ENCODE measurements at regions not wholly inside any gene's neighbourhood (a gene's known extent, or its start where the extent isn't known, plus 50 kb on each side); places are given as distances from the start of the nearest gene placed in this dataset.

- intact Hi-C loops (cut with DNase I; ENCODE audit: low total_unique reads) = no loop called here
- Histone ChIP-seq H3K4me3 (no peak overlapping the region), H3K27ac (no peak overlapping the region), H3K27me3 (replicated peaks in 1 of 7) (no peaks in the 10 kb centered on the region), H3K9me3 (peaks cover 0 to 6% (median 0%) of the 10 kb centered on the region in 8 donors), H3K36me3 (no peaks in the 10 kb centered on the region), H3K4me1 (no peaks in the 10 kb centered on the region)
- TF ChIP-seq POLR2A (IDR thresholded peaks at IDR 0.05) (no peak), POLR2AphosphoS5 (IDR thresholded peaks at IDR 0.05) (no peak)
- TF ChIP-seq, protein P1, sequence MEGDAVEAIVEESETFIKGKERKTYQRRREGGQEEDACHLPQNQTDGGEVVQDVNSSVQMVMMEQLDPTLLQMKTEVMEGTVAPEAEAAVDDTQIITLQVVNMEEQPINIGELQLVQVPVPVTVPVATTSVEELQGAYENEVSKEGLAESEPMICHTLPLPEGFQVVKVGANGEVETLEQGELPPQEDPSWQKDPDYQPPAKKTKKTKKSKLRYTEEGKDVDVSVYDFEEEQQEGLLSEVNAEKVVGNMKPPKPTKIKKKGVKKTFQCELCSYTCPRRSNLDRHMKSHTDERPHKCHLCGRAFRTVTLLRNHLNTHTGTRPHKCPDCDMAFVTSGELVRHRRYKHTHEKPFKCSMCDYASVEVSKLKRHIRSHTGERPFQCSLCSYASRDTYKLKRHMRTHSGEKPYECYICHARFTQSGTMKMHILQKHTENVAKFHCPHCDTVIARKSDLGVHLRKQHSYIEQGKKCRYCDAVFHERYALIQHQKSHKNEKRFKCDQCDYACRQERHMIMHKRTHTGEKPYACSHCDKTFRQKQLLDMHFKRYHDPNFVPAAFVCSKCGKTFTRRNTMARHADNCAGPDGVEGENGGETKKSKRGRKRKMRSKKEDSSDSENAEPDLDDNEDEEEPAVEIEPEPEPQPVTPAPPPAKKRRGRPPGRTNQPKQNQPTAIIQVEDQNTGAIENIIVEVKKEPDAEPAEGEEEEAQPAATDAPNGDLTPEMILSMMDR (IDR thresholded peaks at IDR 0.05 in 8 of 11, conservative IDR thresholded peaks at IDR 0.05 in 3 of 11) = no peak
- WGBS, 5 donors = 59 to 71% (median 70%) methylated on average over 2 of the region's 2 CpGs
- no peak for DNase-seq
These were observed 133.6 kb upstream of the VWC2 start for GRCh38 chr7:49639808-49640207.

DNA sequence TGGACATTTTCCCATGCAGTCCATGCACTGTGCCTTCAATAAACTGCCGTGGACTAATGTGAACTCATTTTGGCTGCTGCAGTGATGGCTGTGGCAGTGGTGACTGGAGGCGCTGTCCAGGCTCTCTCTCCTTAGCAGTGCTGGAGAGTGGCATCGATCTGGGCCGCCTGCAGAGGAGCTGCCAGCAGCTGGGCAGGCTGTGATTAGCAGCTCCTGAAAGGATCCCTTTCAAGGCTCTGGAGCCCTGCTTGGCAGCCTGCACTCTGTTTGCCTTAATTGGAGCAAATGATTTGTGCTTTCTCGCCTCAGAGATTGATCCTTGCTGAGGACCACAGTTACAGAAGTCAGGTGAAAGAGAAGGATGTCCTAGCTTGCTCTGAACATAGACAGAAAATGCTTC, 130.1 kb upstream of the VWC2 start:
- peaks cover 0 to 6% (median 0%) of the 10 kb centered on the region in 8 donors for H3K9me3 ChIP-seq
- no peaks in the 10 kb centered on the region for H3K27me3 ChIP-seq (replicated peaks in 1 of 7)
- WGBS, 5 donors = 69 to 87% (median 73%) methylated on average over 3 to 5 of the region's 5 CpGs
- intact Hi-C loops (cut with DNase I; ENCODE audit: low total_unique reads) = no loop called here
- no peak for DNase-seq
- TF ChIP-seq POLR2A (IDR thresholded peaks at IDR 0.05) (no peak), POLR2AphosphoS5 (IDR thresholded peaks at IDR 0.05) (no peak)
- TF ChIP-seq, protein P1 (IDR thresholded peaks at IDR 0.05 in 8 of 11, conservative IDR thresholded peaks at IDR 0.05 in 3 of 11) = no peak
- no peaks in the 10 kb centered on the region for H3K36me3 ChIP-seq
- no peaks in the 10 kb centered on the region for H3K4me1 ChIP-seq
- H3K27ac ChIP-seq = no peak overlapping the region
- H3K4me3 ChIP-seq = no peak overlapping the region

DNA sequence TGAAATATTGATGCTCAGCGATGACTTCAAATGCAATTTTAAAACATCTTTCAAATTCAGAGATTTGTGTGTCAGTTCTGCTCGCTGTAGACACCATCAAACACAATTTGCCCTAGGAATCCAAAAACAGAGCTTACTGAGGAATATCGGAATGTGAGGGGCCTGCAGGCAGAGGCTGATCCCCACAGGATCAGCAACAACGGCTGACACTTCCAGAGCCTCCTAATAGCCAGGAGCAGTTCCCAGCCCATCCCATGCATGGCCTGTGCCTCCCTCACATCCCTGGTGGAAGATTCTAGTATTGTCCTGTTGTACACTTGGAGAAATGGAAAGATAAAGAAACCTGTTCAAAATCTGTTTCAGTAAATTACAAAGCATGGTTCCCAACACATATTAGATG, 129.7 kb upstream of the VWC2 start:
- no peaks in the 10 kb centered on the region for H3K36me3 ChIP-seq
- no peak overlapping the region for H3K4me3 ChIP-seq
- 77 to 89% (median 87%) methylated on average over 4 of the region's 4 CpGs for WGBS, 5 donors
- no peak overlapping the region for H3K27ac ChIP-seq
- no peaks in the 10 kb centered on the region for H3K4me1 ChIP-seq
- peaks cover 0 to 6% (median 0%) of the 10 kb centered on the region in 8 donors for H3K9me3 ChIP-seq
- intact Hi-C loops (cut with DNase I; ENCODE audit: low total_unique reads) = no loop called here
- TF ChIP-seq POLR2AphosphoS5 (IDR thresholded peaks at IDR 0.05) (no peak), POLR2A (IDR thresholded peaks at IDR 0.05) (no peak)
- TF ChIP-seq, protein P1 (IDR thresholded peaks at IDR 0.05 in 8 of 11, conservative IDR thresholded peaks at IDR 0.05 in 3 of 11) = no peak
- H3K27me3 ChIP-seq (replicated peaks in 1 of 7) = no peaks in the 10 kb centered on the region
- no peak for DNase-seq

DNA sequence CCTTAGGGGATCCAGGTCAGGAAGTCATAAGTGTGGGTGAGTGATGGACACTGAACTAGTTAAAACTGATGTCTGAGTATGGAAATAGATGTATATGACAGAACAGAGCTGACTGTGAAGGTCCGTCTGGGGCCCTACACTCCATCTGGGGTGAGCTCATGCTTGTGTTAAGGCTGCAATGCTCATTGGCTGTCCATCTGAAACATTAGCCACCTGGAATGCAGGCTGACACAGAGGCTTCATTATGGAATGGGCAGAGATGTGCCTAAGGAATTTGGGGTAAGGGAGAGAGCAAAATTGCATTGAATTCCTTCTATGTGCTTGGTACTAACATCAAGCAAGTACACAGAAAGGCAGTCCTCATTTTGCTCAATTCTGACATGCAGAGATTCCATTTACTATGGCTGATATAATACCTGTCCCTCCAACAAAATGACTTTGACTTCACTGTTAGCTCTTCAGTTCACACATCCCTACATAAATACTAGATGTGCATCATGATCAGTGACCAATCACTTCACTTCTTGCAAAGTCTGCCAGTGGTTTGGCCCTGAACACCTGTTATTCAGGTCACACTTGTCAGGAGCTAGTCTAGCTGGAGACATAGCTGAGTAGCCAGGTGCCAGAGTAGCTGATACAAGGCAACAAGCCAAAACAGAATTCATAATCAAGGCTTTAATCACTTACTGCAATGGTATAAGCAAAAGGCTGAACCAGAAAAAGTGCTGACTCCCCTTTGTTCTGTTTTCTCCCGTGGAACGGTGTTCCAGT, 128.9 kb upstream of the VWC2 start:
- no peak for DNase-seq
- no peak overlapping the region for H3K4me3 ChIP-seq
- TF ChIP-seq POLR2AphosphoS5 (IDR thresholded peaks at IDR 0.05) (no peak), POLR2A (IDR thresholded peaks at IDR 0.05) (no peak)
- TF ChIP-seq, protein P1 (IDR thresholded peaks at IDR 0.05 in 8 of 11, conservative IDR thresholded peaks at IDR 0.05 in 3 of 11) = no peak
- H3K36me3 ChIP-seq = no peaks in the 10 kb centered on the region
- 67 to 81% (median 73%) methylated on average over 3 of the region's 3 CpGs for WGBS, 5 donors
- no peaks in the 10 kb centered on the region for H3K27me3 ChIP-seq (replicated peaks in 1 of 7)
- H3K27ac ChIP-seq = no peak overlapping the region
- intact Hi-C loops (cut with DNase I; ENCODE audit: low total_unique reads) = no loop called here
- no peaks in the 10 kb centered on the region for H3K4me1 ChIP-seq
- H3K9me3 ChIP-seq = peaks cover 0 to 6% (median 0%) of the 10 kb centered on the region in 8 donors

Measured in spleen (tissue), 11 donors.